Neural cell (in vitro differentiated cells): ENCODE measurements at regions not wholly inside any gene's neighbourhood (a gene's known extent, or its start where the extent isn't known, plus 50 kb on each side); places are given as distances from the start of the nearest gene placed in this dataset.

Experiments
- H2AFZ ChIP-seq: fragments of 200-600, 300-800 bp; sonication (generic), shearing (Covaris generic); 2 replicates; pipeline ENCODE4 v1.6.0; 2014; ENCODE audit warnings: low read depth, mild to moderate bottlenecking, antibody characterized with exemption, low read length, moderate library complexity
- H3F3A ChIP-seq: fragments of 200-600 bp; shearing (Covaris generic); 2 replicates; pipeline ENCODE4 v1.6.1; 2016; ENCODE audit warnings: mild to moderate bottlenecking, moderate library complexity, mixed read lengths, antibody characterized with exemption, low read length; ENCODE audit not compliant: insufficient read depth, poor library complexity, severe bottlenecking
- H3K27ac ChIP-seq: fragments of 200-600, 300-800 bp; sonication (generic), shearing (Covaris generic); 2 replicates; pipeline ENCODE4 v1.5.1; 2014; ENCODE audit warnings: mild to moderate bottlenecking, low read length, moderate library complexity
- H3K27me3 ChIP-seq: fragments of 300-800, 200-600 bp; sonication (generic), shearing (Covaris generic); 2 replicates; pipeline ENCODE4 v1.6.0; 2014; ENCODE audit warnings: mild to moderate bottlenecking, low read depth, low read length, moderate library complexity; ENCODE audit not compliant: insufficient read depth
- H3K36me3 ChIP-seq: fragments of 300-800, 200-600 bp; sonication (generic), shearing (Covaris generic); 2 replicates; pipeline ENCODE4 v1.5.1; 2014; ENCODE audit warnings: mild to moderate bottlenecking, antibody characterized with exemption, low read length, moderate library complexity; ENCODE audit not compliant: insufficient read depth
- H3K4me2 ChIP-seq: fragments of 300-800, 200-600 bp; sonication (generic), shearing (Covaris generic); 2 replicates; pipeline ENCODE4 v1.6.0; 2014; ENCODE audit warnings: mild to moderate bottlenecking, low read length
- H3K4me3 ChIP-seq: fragments of 300-800, 200-600 bp; sonication (generic), shearing (Covaris generic); 2 replicates; pipeline ENCODE4 v1.5.1; 2014; ENCODE audit warnings: mild to moderate bottlenecking, low read length, moderate library complexity
- H3K79me2 ChIP-seq: fragments of 200-600 bp; shearing (Covaris generic); replicated peaks from 2 replicates; pipeline ENCODE4 v1.6.0; 2014; ENCODE audit warnings: mild to moderate bottlenecking, low read length, moderate library complexity; ENCODE audit not compliant: insufficient read depth
- H3K9ac ChIP-seq: fragments of 300-800, 200-600 bp; sonication (generic), shearing (Covaris generic); 2 replicates; pipeline ENCODE4 v1.6.1; 2016; ENCODE audit warnings: mild to moderate bottlenecking, low read length, mixed read lengths
- H3K9me2 ChIP-seq: fragments of 200-600 bp; shearing (Covaris generic); 2 replicates; pipeline ENCODE4 v1.6.1; 2016; ENCODE audit warnings: mild to moderate bottlenecking, low read length, mixed read lengths; ENCODE audit not compliant: insufficient read depth
- H3K9me3 ChIP-seq: fragments of 200-600, 300-800 bp; sonication (generic), shearing (Covaris generic); 2 replicates; pipeline ENCODE4 v1.6.1; 2016; ENCODE audit warnings: mild to moderate bottlenecking, mixed run types, low read length, moderate library complexity, mixed read lengths
- H4K20me1 ChIP-seq: fragments of 200-600 bp; shearing (Covaris generic); 2 replicates; pipeline ENCODE4 v1.6.1; 2016; ENCODE audit warnings: mild to moderate bottlenecking, mixed run types; ENCODE audit not compliant: insufficient read depth
- EP300 ChIP-seq: fragments of 450-650 bp; conservative IDR thresholded peaks from 2 replicates; pipeline ENCODE4 v1.6.1; 2014; ENCODE audit warnings: antibody characterized with exemption, mild to moderate bottlenecking, moderate library complexity; ENCODE audit not compliant: poor library complexity, severe bottlenecking
- EZH2 ChIP-seq: fragments of 200-600, 300-800 bp; shearing (Covaris generic), sonication (generic); IDR thresholded peaks from 2 replicates; pipeline ENCODE4 v1.6.1; 2014; ENCODE audit warnings: antibody characterized with exemption, low read length, borderline replicate concordance, mild to moderate bottlenecking; ENCODE audit not compliant: insufficient read depth, poor library complexity, severe bottlenecking
- MXI1 ChIP-seq: fragments of 450-650 bp; conservative IDR thresholded peaks from 2 replicates; pipeline ENCODE4 v1.6.1; 2014; ENCODE audit warnings: antibody characterized with exemption, mild to moderate bottlenecking; ENCODE audit not compliant: poor library complexity, severe bottlenecking
- POLR2AphosphoS5 ChIP-seq: IDR thresholded peaks from 2 replicates; pipeline ENCODE4 v1.6.1; 2012
- RAD21 ChIP-seq: fragments of 450-650 bp; conservative IDR thresholded peaks from 2 replicates; pipeline ENCODE4 v1.6.1; 2014; ENCODE audit warnings: antibody characterized with exemption, mild to moderate bottlenecking, moderate library complexity
- SMC3 ChIP-seq: fragments of 450-650 bp; conservative IDR thresholded peaks from 2 replicates; pipeline ENCODE4 v1.6.1; 2014; ENCODE audit warnings: antibody characterized with exemption, mild to moderate bottlenecking, moderate library complexity; ENCODE audit not compliant: poor library complexity
- TAF1 ChIP-seq: IDR thresholded peaks from 2 replicates; pipeline ENCODE4 v1.6.1; 2012; ENCODE audit warnings: low read depth
- TF ChIP-seq, protein P1 (sequence below): IDR thresholded peaks from 2 replicates; pipeline ENCODE4 v1.6.1; 2012; ENCODE audit warnings: borderline replicate concordance
- TF ChIP-seq, protein P2 (sequence below): fragments of 450-650 bp; IDR thresholded peaks from 2 replicates; pipeline ENCODE4 v1.5.1; 2014; ENCODE audit warnings: antibody characterized with exemption, mild to moderate bottlenecking, moderate library complexity; ENCODE audit not compliant: poor library complexity, severe bottlenecking

DNA sequence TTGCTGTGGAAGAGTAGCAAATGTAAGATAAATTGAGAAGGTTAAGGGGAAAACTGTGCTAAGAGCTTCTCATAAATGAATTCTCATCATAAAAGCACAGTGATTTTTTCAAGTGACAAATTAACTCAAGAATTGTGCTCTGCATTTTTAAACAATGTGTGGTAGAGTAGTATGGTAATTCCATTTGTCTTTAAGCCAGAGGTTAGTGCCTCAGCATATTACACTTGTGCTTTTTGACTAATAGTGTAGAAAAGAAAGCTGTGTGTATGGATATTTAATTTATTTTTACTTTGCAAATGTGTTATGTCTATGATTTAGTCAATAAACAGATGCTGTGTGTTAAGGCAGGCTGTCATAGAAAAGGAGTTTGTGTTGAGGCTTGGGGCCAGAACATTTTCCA is 61.0 kb downstream of the FHIP1A start:
- Histone ChIP-seq H3K9ac (no peak overlapping the region), H3K9me2 (no peaks in the 10 kb centered on the region), H3K27ac (no peak overlapping the region), H3K79me2 (no peaks in the 10 kb centered on the region), H3K4me2 (no peak overlapping the region), H4K20me1 (no peaks in the 10 kb centered on the region), H3K27me3 (no peaks in the 10 kb centered on the region), H3K9me3 (no peaks in the 10 kb centered on the region), H2AFZ (no peak overlapping the region), H3K36me3 (no peaks in the 10 kb centered on the region), H3F3A (no peaks in the 10 kb centered on the region), H3K4me3 (no peak overlapping the region)
- no peak for TF ChIP-seq TAF1
- TF ChIP-seq, protein P1, sequence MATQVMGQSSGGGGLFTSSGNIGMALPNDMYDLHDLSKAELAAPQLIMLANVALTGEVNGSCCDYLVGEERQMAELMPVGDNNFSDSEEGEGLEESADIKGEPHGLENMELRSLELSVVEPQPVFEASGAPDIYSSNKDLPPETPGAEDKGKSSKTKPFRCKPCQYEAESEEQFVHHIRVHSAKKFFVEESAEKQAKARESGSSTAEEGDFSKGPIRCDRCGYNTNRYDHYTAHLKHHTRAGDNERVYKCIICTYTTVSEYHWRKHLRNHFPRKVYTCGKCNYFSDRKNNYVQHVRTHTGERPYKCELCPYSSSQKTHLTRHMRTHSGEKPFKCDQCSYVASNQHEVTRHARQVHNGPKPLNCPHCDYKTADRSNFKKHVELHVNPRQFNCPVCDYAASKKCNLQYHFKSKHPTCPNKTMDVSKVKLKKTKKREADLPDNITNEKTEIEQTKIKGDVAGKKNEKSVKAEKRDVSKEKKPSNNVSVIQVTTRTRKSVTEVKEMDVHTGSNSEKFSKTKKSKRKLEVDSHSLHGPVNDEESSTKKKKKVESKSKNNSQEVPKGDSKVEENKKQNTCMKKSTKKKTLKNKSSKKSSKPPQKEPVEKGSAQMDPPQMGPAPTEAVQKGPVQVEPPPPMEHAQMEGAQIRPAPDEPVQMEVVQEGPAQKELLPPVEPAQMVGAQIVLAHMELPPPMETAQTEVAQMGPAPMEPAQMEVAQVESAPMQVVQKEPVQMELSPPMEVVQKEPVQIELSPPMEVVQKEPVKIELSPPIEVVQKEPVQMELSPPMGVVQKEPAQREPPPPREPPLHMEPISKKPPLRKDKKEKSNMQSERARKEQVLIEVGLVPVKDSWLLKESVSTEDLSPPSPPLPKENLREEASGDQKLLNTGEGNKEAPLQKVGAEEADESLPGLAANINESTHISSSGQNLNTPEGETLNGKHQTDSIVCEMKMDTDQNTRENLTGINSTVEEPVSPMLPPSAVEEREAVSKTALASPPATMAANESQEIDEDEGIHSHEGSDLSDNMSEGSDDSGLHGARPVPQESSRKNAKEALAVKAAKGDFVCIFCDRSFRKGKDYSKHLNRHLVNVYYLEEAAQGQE: no peak
- TF ChIP-seq EZH2: no peak
- TF ChIP-seq, protein P2, sequence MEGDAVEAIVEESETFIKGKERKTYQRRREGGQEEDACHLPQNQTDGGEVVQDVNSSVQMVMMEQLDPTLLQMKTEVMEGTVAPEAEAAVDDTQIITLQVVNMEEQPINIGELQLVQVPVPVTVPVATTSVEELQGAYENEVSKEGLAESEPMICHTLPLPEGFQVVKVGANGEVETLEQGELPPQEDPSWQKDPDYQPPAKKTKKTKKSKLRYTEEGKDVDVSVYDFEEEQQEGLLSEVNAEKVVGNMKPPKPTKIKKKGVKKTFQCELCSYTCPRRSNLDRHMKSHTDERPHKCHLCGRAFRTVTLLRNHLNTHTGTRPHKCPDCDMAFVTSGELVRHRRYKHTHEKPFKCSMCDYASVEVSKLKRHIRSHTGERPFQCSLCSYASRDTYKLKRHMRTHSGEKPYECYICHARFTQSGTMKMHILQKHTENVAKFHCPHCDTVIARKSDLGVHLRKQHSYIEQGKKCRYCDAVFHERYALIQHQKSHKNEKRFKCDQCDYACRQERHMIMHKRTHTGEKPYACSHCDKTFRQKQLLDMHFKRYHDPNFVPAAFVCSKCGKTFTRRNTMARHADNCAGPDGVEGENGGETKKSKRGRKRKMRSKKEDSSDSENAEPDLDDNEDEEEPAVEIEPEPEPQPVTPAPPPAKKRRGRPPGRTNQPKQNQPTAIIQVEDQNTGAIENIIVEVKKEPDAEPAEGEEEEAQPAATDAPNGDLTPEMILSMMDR: no peak
- no peak for TF ChIP-seq RAD21
- no peak for TF ChIP-seq EP300
- no peak for TF ChIP-seq POLR2AphosphoS5
- no peak for TF ChIP-seq SMC3
- no peak for TF ChIP-seq MXI1

DNA sequence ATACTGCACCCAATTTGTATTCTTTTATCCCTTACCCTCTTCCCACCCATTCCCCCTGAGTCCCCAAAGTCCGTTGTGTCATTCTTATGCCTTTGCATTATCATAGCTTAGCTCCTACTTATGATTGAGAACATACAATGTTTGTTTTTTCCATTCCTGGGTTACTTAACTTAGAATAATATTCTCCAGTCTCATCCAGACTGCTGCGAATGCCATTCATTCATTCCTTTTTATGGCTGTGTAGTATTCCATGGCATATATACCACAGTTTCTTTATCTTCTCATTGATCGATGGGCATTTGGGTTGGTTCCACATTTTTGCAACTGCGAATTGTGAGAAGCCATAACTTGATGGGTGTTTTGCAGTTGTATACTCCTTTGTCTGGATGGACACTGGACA is 62.8 kb downstream of the FHIP1A start:
- H3F3A ChIP-seq: no peaks in the 10 kb centered on the region
- no peaks in the 10 kb centered on the region for H3K79me2 ChIP-seq
- no peaks in the 10 kb centered on the region for H3K36me3 ChIP-seq
- H3K27ac ChIP-seq: no peak overlapping the region
- H3K4me2 ChIP-seq: no peak overlapping the region
- H3K9me3 ChIP-seq: no peaks in the 10 kb centered on the region
- H3K9ac ChIP-seq: no peak overlapping the region
- H3K27me3 ChIP-seq: no peaks in the 10 kb centered on the region
- H3K9me2 ChIP-seq: no peaks in the 10 kb centered on the region
- no peak overlapping the region for H2AFZ ChIP-seq
- H3K4me3 ChIP-seq: no peak overlapping the region
- no peaks in the 10 kb centered on the region for H4K20me1 ChIP-seq
- TF ChIP-seq TAF1 (no peak), EZH2 (no peak), MXI1 (no peak), RAD21 (no peak), POLR2AphosphoS5 (no peak), EP300 (no peak), SMC3 (no peak)
- TF ChIP-seq, protein P2: no peak
- TF ChIP-seq, protein P1: no peak
